ENCODE measurements at regions not wholly inside any gene's neighbourhood (a gene's known extent, or its start where the extent isn't known, plus 50 kb on each side); places are given as distances from the start of the nearest gene placed in this dataset.
"Not testable (repeated sequence)": the region's sequence is repeated elsewhere in the genome, so short reads cannot be mapped to it uniquely, and the experiment has no call there.

- DNase-seq (ENCODE audit: low spot score), result no peak
These were observed 684.9 kb upstream of the TMEM132C start for GRCh38 chr12:127582074-127582473.

DNA sequence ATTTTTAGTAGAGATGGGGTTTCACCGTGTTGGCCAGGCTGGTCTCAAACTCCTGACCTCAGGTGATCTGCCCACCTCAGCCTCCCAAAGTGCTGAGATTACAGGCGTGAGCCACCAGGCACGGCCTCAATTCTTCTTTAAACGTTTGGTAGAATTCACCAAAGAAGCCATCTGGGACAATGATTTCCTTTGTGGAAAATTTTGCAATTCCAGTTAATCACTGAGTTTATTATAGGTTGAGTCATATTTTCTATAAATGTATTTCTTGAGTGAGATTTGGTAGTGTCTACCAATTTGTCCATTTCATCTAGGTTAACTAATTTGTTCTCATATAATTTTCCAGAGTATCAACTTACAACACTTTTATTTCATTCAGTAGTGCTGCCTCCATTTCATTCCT lies 683.9 kb upstream of the TMEM132C start:
- DNase-seq (ENCODE audit: low spot score), result no peak

DNA sequence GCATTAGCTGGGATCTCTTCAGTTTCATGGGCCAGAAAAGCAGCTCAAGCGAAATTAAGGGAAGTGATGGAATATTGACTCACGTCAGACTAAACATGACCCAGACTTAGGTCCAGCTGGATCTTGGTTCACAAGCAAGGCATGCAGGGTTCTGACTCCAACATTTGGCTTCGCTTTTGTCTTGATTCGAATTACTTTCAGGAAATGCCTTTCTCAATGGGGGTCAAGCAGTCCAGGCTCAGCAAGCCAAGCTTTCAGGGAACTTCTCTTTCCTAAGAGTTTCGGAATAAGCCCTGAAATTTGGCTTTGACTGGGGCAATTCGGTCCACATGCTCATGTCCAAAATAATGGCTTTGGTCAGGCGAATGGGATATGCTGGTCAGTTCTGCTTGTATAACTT lies 678.7 kb upstream of the TMEM132C start:
- DNase-seq (ENCODE audit: low spot score), result no peak

- no peak for DNase-seq (ENCODE audit: low spot score)
These were observed 677.4 kb upstream of the TMEM132C start for GRCh38 chr12:127589541-127589940.

- DNase-seq (ENCODE audit: low spot score), result no peak
These were observed 676.1 kb upstream of the TMEM132C start for GRCh38 chr12:127590868-127591267.

GRCh38 chr12:127592245-127592644 lies 674.7 kb upstream of the TMEM132C start:
- DNase-seq (ENCODE audit: low spot score), result no peak

DNA sequence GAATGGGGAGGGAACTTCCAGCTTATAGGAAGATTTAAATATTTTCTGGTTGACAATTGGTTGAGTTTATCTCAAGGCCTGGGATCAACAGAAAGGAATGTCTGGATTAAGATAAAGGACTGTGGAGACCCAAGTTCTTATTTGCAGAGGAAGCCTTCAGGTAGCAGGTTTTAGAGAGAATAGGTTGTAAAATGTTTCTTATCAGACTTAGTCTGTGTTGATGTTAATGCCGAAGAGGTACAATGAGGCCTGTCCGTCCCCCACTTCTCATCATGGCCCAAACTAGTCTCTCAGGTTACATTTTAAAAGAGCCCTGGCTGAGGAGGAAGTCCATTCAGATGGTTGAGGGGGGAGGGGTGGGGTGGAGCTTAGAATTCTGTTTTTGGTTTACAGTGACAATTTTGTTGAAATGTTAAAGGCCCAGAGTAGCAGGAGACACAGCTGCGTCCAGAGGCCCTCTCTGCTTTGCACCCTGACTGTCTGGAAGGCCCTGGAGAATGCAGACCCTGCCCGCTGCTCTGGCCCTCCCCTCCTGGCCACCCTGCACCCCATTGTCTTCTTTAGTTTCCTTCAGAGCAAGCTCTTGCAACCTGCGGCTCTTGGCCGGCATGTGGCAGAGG lies 672.5 kb upstream of the TMEM132C start:
- no peak for DNase-seq (ENCODE audit: low spot score)

DNA sequence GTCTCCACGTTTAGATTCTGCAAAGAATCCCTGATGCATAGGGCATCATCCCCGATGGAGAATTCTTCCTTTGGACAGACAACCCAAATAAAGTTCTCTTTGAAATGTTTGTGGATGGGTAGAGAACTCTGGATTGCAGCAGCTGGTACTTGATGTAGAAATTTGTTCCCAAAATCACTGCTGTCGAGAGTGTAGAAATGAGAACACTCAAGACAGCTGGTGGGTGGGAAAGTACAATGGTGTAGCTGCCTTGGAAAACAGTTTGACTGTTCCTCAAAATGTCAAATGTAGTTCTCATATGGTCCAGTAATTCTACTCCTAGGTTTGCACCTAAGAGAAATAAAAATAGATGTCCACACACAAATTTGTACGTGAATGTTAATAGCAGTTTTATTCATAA lies 671.5 kb upstream of the TMEM132C start:
- DNase-seq (ENCODE audit: low spot score), result no peak

DNA sequence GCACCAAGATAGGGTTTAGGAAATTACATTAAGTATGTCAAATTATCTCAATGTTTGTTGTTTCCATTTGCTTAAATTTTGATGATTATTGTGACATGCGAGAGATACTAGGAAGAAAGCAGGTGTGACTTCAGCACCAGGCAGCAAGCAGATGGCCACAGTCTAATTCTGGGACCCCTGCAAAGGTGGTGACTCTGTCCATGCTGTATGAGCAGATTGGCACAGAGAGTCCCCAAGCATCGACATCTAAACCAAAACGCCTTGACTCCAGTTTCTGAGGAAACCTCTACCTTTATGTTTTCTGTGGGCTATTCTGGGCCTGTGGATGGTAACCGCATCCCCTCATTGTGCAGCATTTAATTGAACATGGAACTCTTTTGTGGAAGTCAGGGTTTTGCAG lies 670.1 kb upstream of the TMEM132C start:
- DNase-seq (ENCODE audit: low spot score), result no peak

DNA sequence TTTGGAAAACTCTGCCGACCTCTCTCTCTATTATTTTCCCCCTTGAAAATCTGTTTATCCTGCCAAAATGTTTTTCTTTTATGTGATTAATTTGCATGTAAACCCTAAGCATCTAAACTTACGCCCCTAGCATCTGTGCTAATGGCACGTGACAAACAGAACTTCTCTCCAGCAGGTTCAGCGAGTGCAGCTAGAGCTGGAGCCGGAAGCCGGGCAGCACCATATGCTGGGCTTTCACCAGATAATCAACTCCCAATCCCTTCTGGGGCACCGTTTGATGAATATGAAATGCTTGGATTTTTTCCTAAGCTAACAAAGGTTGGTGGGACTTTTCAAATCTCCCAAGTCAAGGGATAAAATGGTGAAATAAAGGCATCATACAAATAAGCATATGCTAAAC lies 667.5 kb upstream of the TMEM132C start:
- no peak for DNase-seq (ENCODE audit: low spot score)

GRCh38 chr12:127600211-127600610 lies 666.8 kb upstream of the TMEM132C start:
- no peak for DNase-seq (ENCODE audit: low spot score)

GRCh38 chr12:127606476-127607015 lies 660.4 kb upstream of the TMEM132C start:
- no peak for DNase-seq (ENCODE audit: low spot score)

GRCh38 chr12:127607146-127607725 lies 659.7 kb upstream of the TMEM132C start:
- DNase-seq (ENCODE audit: low spot score), result no peak

DNA sequence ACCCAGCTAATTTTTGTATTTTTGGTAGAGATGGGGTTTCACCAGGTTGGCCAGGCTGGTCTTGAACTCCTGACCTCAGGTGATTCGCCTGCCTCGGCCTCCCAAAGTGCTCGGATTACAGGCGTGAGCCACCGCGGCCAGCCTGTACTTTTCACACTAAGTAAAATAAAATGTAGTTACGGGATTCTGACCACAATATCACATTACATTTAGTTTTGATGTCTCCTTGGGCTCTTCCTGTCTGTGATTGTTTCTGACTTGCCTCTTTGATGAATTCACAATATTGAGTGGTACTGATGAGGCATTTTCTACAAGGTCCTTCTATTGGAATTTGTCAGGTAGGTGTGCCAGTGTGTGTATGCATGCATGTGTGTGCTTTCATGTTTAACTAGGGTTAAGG lies 658.6 kb upstream of the TMEM132C start:
- not testable (repeated sequence) for DNase-seq (ENCODE audit: low spot score)

- no peak for DNase-seq (ENCODE audit: low spot score)
These were observed 653.9 kb upstream of the TMEM132C start for GRCh38 chr12:127613056-127613455.

GRCh38 chr12:127619869-127620734 lies 646.9 kb upstream of the TMEM132C start:
- DNase-seq (ENCODE audit: low spot score), result no peak

DNA sequence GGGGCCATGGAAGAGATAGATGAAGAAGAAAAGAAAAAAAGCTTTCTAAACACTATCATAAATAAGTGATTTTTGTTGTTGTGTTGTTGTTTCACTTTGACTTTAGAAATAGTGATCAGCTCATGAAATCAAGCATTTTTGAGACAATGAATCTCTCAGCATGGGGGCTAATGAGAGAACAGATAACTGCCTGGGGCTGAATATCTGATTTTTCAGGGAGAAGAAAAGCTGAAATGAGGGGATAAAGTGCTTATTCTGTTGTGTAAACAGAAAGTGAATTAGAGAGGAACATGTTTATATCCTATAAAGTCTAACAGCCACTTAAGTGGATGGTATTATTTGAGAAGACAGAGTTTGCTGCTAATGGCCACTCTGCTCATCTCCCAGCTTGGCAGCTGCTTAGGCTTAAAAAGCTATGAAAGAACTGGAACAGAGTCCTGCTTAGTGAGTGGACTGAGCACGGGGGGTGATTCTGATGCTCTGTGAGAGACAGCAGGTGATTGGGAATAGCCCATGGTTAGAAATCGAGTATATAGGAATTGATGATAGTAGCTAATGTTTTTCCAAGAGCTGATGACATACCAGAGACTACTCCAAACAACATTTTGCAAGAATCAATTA lies 646.1 kb upstream of the TMEM132C start:
- DNase-seq (ENCODE audit: low spot score), result no peak

GRCh38 chr12:127621366-127621765 lies 645.6 kb upstream of the TMEM132C start:
- DNase-seq (ENCODE audit: low spot score), result no peak

- DNase-seq (ENCODE audit: low spot score), result peak; percentile 20
These were observed 643.6 kb upstream of the TMEM132C start for GRCh38 chr12:127623362-127623761.

- DNase-seq (ENCODE audit: low spot score), result peak; percentile 50
These were observed 641.7 kb upstream of the TMEM132C start for GRCh38 chr12:127625176-127625771.

GRCh38 chr12:127628645-127629044 lies 638.3 kb upstream of the TMEM132C start:
- peak; percentile 64 for DNase-seq (ENCODE audit: low spot score)
